ENCODE measurements at regions not wholly inside any gene's neighbourhood (a gene's known extent, or its start where the extent isn't known, plus 50 kb on each side); places are given as distances from the start of the nearest gene placed in this dataset.

GRCh38 chr2:220696280-220696669, 875.8 kb downstream of the EPHA4 start:
- no peak for DNase-seq
- Histone ChIP-seq H3K9me2 (ENCODE audit: insufficient read depth) (no peaks in the 10 kb centered on the region), H3F3A (ENCODE audit: insufficient read depth) (no peaks in the 10 kb centered on the region), H3K79me2 (ENCODE audit: insufficient read depth) (no peaks in the 10 kb centered on the region), H3K27me3 (replicated peaks; ENCODE audit: insufficient read depth) (no peaks in the 10 kb centered on the region), H3K4me3 (no peak overlapping the region), H3K36me3 (ENCODE audit: low read depth) (no peaks in the 10 kb centered on the region), H4K20me1 (ENCODE audit: insufficient read depth) (no peaks in the 10 kb centered on the region), H3K4me1 (ENCODE audit: insufficient read depth) (no peaks in the 10 kb centered on the region), H3K9me3 (ENCODE audit: low read depth) (peaks cover 6% of the 10 kb centered on the region), H2AFZ (no peak overlapping the region), H3K4me2 (ENCODE audit: unreplicated experiment) (no peak overlapping the region), H3K27ac (no peak overlapping the region), H3K9ac (no peak overlapping the region)
- 69 to 72% methylated on average over 6 of the region's 6 CpGs for WGBS, 2 experiments (ENCODE audit: low coverage in 1 of 2, low lambda C conversion rate in 2 of 2, missing lambda C conversion rate in 2 of 2)
- no peak for TF ChIP-seq EZH2phosphoT487 (IDR thresholded peaks at IDR 0.05; ENCODE audit: insufficient read depth, low read depth)
- no peak for TF ChIP-seq EZH2 (IDR thresholded peaks at IDR 0.05; ENCODE audit: insufficient read depth, poor library complexity, severe bottlenecking)
- in situ Hi-C loops (cut with MboI), result loop anchor here (25.0 kb wide), 1 partner anchor 1266 kb away; no protein-coding TSS in a partner anchor

GRCh38 chr2:220697011-220697410, 875.1 kb downstream of the EPHA4 start:
- in situ Hi-C loops (cut with MboI), result loop anchor here (25.0 kb wide), 1 partner anchor 1265 kb away; no protein-coding TSS in a partner anchor
- no peak for DNase-seq

GRCh38 chr2:220701115-220701514, 871.0 kb downstream of the EPHA4 start:
- H3K4me3 ChIP-seq, result no peak overlapping the region
- in situ Hi-C loops (cut with MboI), result no loop called here
- no peak overlapping the region for H3K27ac ChIP-seq
- no peak overlapping the region for H3K4me2 ChIP-seq (ENCODE audit: unreplicated experiment)
- H3K27me3 ChIP-seq (replicated peaks; ENCODE audit: insufficient read depth), result no peaks in the 10 kb centered on the region
- H3K4me1 ChIP-seq (ENCODE audit: insufficient read depth), result peaks cover 6% of the 10 kb centered on the region; the same call in 1 of the 2 replicates
- no peak overlapping the region for H2AFZ ChIP-seq
- no peaks in the 10 kb centered on the region for H3K36me3 ChIP-seq (ENCODE audit: low read depth)
- DNase-seq, result peak; percentile 17
- H3K9me2 ChIP-seq (ENCODE audit: insufficient read depth), result no peaks in the 10 kb centered on the region
- H4K20me1 ChIP-seq (ENCODE audit: insufficient read depth), result no peaks in the 10 kb centered on the region
- H3K9ac ChIP-seq, result no peak overlapping the region
- no peaks in the 10 kb centered on the region for H3K79me2 ChIP-seq (ENCODE audit: insufficient read depth)
- no peaks in the 10 kb centered on the region for H3F3A ChIP-seq (ENCODE audit: insufficient read depth)
- no peaks in the 10 kb centered on the region for H3K9me3 ChIP-seq (ENCODE audit: low read depth)
- WGBS, 2 experiments (ENCODE audit: low coverage in 1 of 2, low lambda C conversion rate in 2 of 2, missing lambda C conversion rate in 2 of 2), result 65 to 75% methylated on average over 2 of the region's 2 CpGs
- TF ChIP-seq EZH2 (IDR thresholded peaks at IDR 0.05; ENCODE audit: insufficient read depth, poor library complexity, severe bottlenecking) (no peak), EZH2phosphoT487 (IDR thresholded peaks at IDR 0.05; ENCODE audit: insufficient read depth, low read depth) (no peak)

More at GRCh38 chr2:220697011-220697410, 875.1 kb downstream of the EPHA4 start:
- no peaks in the 10 kb centered on the region for H3K4me1 ChIP-seq (ENCODE audit: insufficient read depth)
- H3K9me3 ChIP-seq (ENCODE audit: low read depth), result peaks cover 6% of the 10 kb centered on the region
- H3K27me3 ChIP-seq (replicated peaks; ENCODE audit: insufficient read depth), result no peaks in the 10 kb centered on the region
- no peaks in the 10 kb centered on the region for H3K9me2 ChIP-seq (ENCODE audit: insufficient read depth)
- H3K79me2 ChIP-seq (ENCODE audit: insufficient read depth), result no peaks in the 10 kb centered on the region
- no peak for TF ChIP-seq EZH2phosphoT487 (IDR thresholded peaks at IDR 0.05; ENCODE audit: insufficient read depth, low read depth)
- TF ChIP-seq EZH2 (IDR thresholded peaks at IDR 0.05; ENCODE audit: insufficient read depth, poor library complexity, severe bottlenecking), result no peak
- no peak overlapping the region for H2AFZ ChIP-seq
- no peaks in the 10 kb centered on the region for H3F3A ChIP-seq (ENCODE audit: insufficient read depth)
- H3K27ac ChIP-seq, result no peak overlapping the region
- H4K20me1 ChIP-seq (ENCODE audit: insufficient read depth), result no peaks in the 10 kb centered on the region
- no peak overlapping the region for H3K9ac ChIP-seq
- H3K4me2 ChIP-seq (ENCODE audit: unreplicated experiment), result no peak overlapping the region
- H3K4me3 ChIP-seq, result no peak overlapping the region
- H3K36me3 ChIP-seq (ENCODE audit: low read depth), result no peaks in the 10 kb centered on the region
- 55 to 59% methylated on average over 2 of the region's 2 CpGs for WGBS, 2 experiments (ENCODE audit: low coverage in 1 of 2, low lambda C conversion rate in 2 of 2, missing lambda C conversion rate in 2 of 2)

GRCh38 chr2:220703279-220703678, 868.8 kb downstream of the EPHA4 start:
- DNase-seq, result peak; percentile 17
- H3K4me2 ChIP-seq (ENCODE audit: unreplicated experiment), result peak overlapping the region; percentile 11

More at GRCh38 chr2:220703279-220703678, 868.8 kb downstream of the EPHA4 start:
- Histone ChIP-seq H3K9me3 (ENCODE audit: low read depth) (no peaks in the 10 kb centered on the region), H3K4me3 (no peak overlapping the region), H3K4me1 (ENCODE audit: insufficient read depth) (peaks cover 16% of the 10 kb centered on the region), H3K27me3 (replicated peaks; ENCODE audit: insufficient read depth) (no peaks in the 10 kb centered on the region), H2AFZ (peak overlapping the region; percentile 19; the same call in 1 of the 2 replicates), H3F3A (ENCODE audit: insufficient read depth) (no peaks in the 10 kb centered on the region; the same call in 1 of the 2 replicates), H3K9ac (no peak overlapping the region), H3K79me2 (ENCODE audit: insufficient read depth) (no peaks in the 10 kb centered on the region), H3K36me3 (ENCODE audit: low read depth) (no peaks in the 10 kb centered on the region), H3K9me2 (ENCODE audit: insufficient read depth) (no peaks in the 10 kb centered on the region), H3K27ac (no peak overlapping the region), H4K20me1 (ENCODE audit: insufficient read depth) (no peaks in the 10 kb centered on the region)
- WGBS, 2 experiments (ENCODE audit: low coverage in 1 of 2, low lambda C conversion rate in 2 of 2, missing lambda C conversion rate in 2 of 2), result 57 to 59% methylated on average over 5 of the region's 5 CpGs
- TF ChIP-seq EZH2 (IDR thresholded peaks at IDR 0.05; ENCODE audit: insufficient read depth, poor library complexity, severe bottlenecking) (no peak), EZH2phosphoT487 (IDR thresholded peaks at IDR 0.05; ENCODE audit: insufficient read depth, low read depth) (no peak)
- in situ Hi-C loops (cut with MboI), result no loop called here
